Body of pancreas (tissue), 4 donors: ENCODE measurements at regions not wholly inside any gene's neighbourhood (a gene's known extent, or its start where the extent isn't known, plus 50 kb on each side); places are given as distances from the start of the nearest gene placed in this dataset.

ENCODE experiments used
- POLR2A ChIP-seq, 3 donors: fragments of 450-650 bp; IDR thresholded peaks; one replicate each; pipeline ENCODE4 v1.6.1; 2016; ENCODE audit warnings: antibody characterized with exemption in 3 of 3, mild to moderate bottlenecking in 2 of 3
- TF ChIP-seq, protein P1 (sequence below), 7 experiments: fragments of 450-650 bp in 4 of 7; fragments of 200-600 bp in 3 of 7; sonication (generic) in 3 of 7; IDR thresholded peaks; one replicate each; pipeline ENCODE4 v1.5.1; 2016 to 2019; ENCODE audit warnings: antibody characterized with exemption in 7 of 7

DNA sequence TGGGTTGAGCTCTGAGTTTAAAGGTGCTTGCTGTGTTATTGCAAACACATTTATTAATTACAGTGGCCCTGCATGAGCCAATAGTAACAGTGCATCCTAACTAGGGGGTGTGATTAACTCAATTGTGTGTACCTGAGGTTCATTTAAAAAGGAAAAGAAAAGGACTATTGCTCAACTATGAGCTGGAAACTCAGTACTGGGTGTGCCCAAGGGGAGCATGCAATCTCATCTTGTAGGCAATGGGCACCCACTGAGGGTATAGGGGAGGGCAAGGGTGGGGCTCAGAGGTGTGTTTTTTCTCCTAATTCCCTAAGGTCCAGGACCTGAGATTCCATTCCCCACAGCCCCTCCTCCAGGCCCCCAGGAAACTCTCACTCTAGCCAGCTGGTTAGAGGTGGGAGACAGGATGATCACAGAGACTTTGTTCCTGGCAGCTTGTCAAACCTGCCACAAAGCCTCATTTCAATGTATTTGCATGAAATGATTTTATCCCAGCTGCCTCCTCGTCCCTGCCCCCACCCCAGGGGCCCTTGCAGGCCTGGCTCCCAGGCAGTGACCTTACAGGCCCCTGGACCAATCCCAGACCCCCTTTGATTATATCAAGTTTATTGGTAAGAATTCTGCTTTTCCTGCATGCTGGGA is 220.7 kb downstream of the TBC1D2B start:
- TF ChIP-seq, protein P1, sequence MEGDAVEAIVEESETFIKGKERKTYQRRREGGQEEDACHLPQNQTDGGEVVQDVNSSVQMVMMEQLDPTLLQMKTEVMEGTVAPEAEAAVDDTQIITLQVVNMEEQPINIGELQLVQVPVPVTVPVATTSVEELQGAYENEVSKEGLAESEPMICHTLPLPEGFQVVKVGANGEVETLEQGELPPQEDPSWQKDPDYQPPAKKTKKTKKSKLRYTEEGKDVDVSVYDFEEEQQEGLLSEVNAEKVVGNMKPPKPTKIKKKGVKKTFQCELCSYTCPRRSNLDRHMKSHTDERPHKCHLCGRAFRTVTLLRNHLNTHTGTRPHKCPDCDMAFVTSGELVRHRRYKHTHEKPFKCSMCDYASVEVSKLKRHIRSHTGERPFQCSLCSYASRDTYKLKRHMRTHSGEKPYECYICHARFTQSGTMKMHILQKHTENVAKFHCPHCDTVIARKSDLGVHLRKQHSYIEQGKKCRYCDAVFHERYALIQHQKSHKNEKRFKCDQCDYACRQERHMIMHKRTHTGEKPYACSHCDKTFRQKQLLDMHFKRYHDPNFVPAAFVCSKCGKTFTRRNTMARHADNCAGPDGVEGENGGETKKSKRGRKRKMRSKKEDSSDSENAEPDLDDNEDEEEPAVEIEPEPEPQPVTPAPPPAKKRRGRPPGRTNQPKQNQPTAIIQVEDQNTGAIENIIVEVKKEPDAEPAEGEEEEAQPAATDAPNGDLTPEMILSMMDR (IDR thresholded peaks at IDR 0.05), result no peak
- no peak for TF ChIP-seq POLR2A (IDR thresholded peaks at IDR 0.05)
